ENCODE measurements at regions not wholly inside any gene's neighbourhood (a gene's known extent, or its start where the extent isn't known, plus 50 kb on each side); places are given as distances from the start of the nearest gene placed in this dataset.

DNA sequence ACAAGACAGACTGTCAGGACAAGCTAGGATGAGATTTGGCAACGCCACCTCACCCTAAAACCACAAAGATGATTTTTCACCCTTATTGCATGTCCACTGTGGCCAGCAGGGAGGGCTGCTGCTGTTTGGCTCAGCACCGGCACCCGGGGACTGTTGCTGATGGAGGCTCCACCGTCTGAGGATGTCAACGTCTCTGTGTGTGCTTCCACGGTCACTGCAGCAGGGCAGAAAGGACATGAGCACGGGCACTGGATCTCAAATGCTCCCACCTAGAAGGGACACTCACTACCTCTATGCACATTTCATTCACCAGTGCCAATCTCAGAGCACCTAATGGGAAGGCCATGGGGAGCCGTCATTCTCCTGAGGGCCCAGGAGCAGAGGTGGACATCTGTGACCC, 599.6 kb downstream of the PTPRU start:
- ATAC-seq (no peak), FAIRE-seq (no peak), DNase-seq (ENCODE audit: low read depth, low spot score) (no peak)
- no peaks in the 10 kb centered on the region for H3K79me2 ChIP-seq (ENCODE audit: control insufficient read depth, insufficient read depth, low read length)
- no peak overlapping the region for H3K27ac ChIP-seq (ENCODE audit: control insufficient read depth, insufficient read depth)
- in situ Hi-C loops (cut with MboI): no loop called here
- H3K9me3 ChIP-seq (replicated peaks; ENCODE audit: control insufficient read depth, insufficient read depth, low read length): no peaks in the 10 kb centered on the region; the same call in 2 of the 3 replicates
- H3K27me3 ChIP-seq (replicated peaks in 1 of 2; ENCODE audit: control insufficient read depth in 2 of 2, insufficient read depth in 2 of 2, low read length in 1 of 2): no peaks in the 10 kb centered on the region
- CTCF ChIA-PET: no interaction called here
- no peak overlapping the region for H3K4me3 ChIP-seq
- WGBS (ENCODE audit: insufficient coverage, insufficient replicate concordance, low lambda C conversion rate, missing lambda C conversion rate): 11% methylated on average over 8 of the region's 8 CpGs
- intact Hi-C loops (cut with micrococcal nuclease; ENCODE audit: unreplicated experiment): no loop called here
- no peak overlapping the region for H3K4me2 ChIP-seq (ENCODE audit: control insufficient read depth, insufficient read depth)
- no peaks in the 10 kb centered on the region for H4K20me1 ChIP-seq (ENCODE audit: control insufficient read depth, insufficient read depth)
- TF ChIP-seq ZBED1 (IDR thresholded peaks at IDR 0.05; ENCODE audit: borderline replicate concordance) (no peak), IKZF1 (conservative IDR thresholded peaks at IDR 0.05) (no peak), RFX5 (IDR thresholded peaks at IDR 0.05; ENCODE audit: low read depth, low read length) (no peak), TAF1 (IDR thresholded peaks at IDR 0.05; ENCODE audit: borderline replicate concordance, low read depth, low read length) (no peak), NRF1 (conservative IDR thresholded peaks at IDR 0.05; ENCODE audit: low read depth, low read length) (no peak), POU2F2 (IDR thresholded peaks at IDR 0.05; ENCODE audit: borderline replicate concordance, low read depth, low read length) (no peak)
- TF ChIP-seq, protein P1, sequence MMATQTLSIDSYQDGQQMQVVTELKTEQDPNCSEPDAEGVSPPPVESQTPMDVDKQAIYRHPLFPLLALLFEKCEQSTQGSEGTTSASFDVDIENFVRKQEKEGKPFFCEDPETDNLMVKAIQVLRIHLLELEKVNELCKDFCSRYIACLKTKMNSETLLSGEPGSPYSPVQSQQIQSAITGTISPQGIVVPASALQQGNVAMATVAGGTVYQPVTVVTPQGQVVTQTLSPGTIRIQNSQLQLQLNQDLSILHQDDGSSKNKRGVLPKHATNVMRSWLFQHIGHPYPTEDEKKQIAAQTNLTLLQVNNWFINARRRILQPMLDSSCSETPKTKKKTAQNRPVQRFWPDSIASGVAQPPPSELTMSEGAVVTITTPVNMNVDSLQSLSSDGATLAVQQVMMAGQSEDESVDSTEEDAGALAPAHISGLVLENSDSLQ (IDR thresholded peaks at IDR 0.05): no peak
- no peaks in the 10 kb centered on the region for H3K4me1 ChIP-seq (ENCODE audit: control insufficient read depth, insufficient read depth, low read length)
- RAD21 ChIA-PET (ENCODE audit: unreplicated experiment): no interaction called here
- SMC1A ChIA-PET (ENCODE audit: uncharacterized antibody, unreplicated experiment): no interaction called here
- no peak overlapping the region for H2AFZ ChIP-seq (ENCODE audit: control insufficient read depth, low read depth, low read length)
- no peaks in the 10 kb centered on the region for H3K36me3 ChIP-seq (ENCODE audit: control insufficient read depth in 2 of 2, insufficient read depth in 2 of 2, low read length in 1 of 2)
- no TSS peak for BruUV-seq (replicated peaks)
- no peak overlapping the region for H3K9ac ChIP-seq (ENCODE audit: control insufficient read depth, insufficient read depth, low read length)
- POLR2A ChIA-PET: no interaction called here

DNA sequence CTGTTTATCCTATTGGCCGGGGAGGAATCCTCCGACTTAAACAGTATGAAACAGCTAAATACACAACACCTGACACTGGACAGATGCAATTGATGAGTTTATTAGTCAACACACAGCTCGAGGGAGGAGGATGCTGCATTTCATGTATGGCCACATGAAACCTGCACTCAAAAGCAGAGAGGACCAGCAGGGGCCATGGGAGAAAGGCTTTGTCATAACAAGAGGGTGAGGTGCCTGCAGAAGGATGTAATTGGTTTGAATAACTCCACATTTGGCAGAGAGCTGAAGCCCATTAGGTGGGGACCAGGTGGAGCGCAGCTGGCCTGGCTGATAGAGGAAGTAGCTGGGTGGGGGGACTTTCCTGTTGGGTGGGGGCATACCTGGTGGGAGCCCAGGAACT, 599.1 kb downstream of the PTPRU start:
- WGBS (ENCODE audit: insufficient coverage, insufficient replicate concordance, low lambda C conversion rate, missing lambda C conversion rate): 0% methylated on average over 4 of the region's 4 CpGs
- Histone ChIP-seq H4K20me1 (ENCODE audit: control insufficient read depth, insufficient read depth) (no peaks in the 10 kb centered on the region), H3K27ac (ENCODE audit: control insufficient read depth, insufficient read depth) (no peak overlapping the region), H3K9ac (ENCODE audit: control insufficient read depth, insufficient read depth, low read length) (no peak overlapping the region), H3K27me3 (replicated peaks in 1 of 2; ENCODE audit: control insufficient read depth in 2 of 2, insufficient read depth in 2 of 2, low read length in 1 of 2) (no peaks in the 10 kb centered on the region), H3K4me1 (ENCODE audit: control insufficient read depth, insufficient read depth, low read length) (no peaks in the 10 kb centered on the region), H3K9me3 (replicated peaks; ENCODE audit: control insufficient read depth, insufficient read depth, low read length) (no peaks in the 10 kb centered on the region), H3K4me2 (ENCODE audit: control insufficient read depth, insufficient read depth) (no peak overlapping the region), H3K79me2 (ENCODE audit: control insufficient read depth, insufficient read depth, low read length) (no peaks in the 10 kb centered on the region), H3K4me3 (no peak overlapping the region), H2AFZ (ENCODE audit: control insufficient read depth, low read depth, low read length) (no peak overlapping the region), H3K36me3 (ENCODE audit: control insufficient read depth in 2 of 2, insufficient read depth in 2 of 2, low read length in 1 of 2) (no peaks in the 10 kb centered on the region)
- in situ Hi-C loops (cut with MboI): no loop called here
- ATAC-seq (no peak), DNase-seq (ENCODE audit: low read depth, low spot score) (no peak), FAIRE-seq (no peak)
- no TSS peak for BruUV-seq (replicated peaks)
- RAD21 ChIA-PET (ENCODE audit: unreplicated experiment): no interaction called here
- SMC1A ChIA-PET (ENCODE audit: uncharacterized antibody, unreplicated experiment): no interaction called here
- CTCF ChIA-PET: no interaction called here
- intact Hi-C loops (cut with micrococcal nuclease; ENCODE audit: unreplicated experiment): no loop called here
- POLR2A ChIA-PET: no interaction called here
- TF ChIP-seq POLR2AphosphoS2 (IDR thresholded peaks at IDR 0.05; ENCODE audit: low read depth, low read length) (no peak), ETV6 (conservative IDR thresholded peaks at IDR 0.05 in 1 of 2, IDR thresholded peaks at IDR 0.05 in 1 of 2; ENCODE audit: borderline replicate concordance in 1 of 2, low read depth in 1 of 2) (no peak), ZBED1 (IDR thresholded peaks at IDR 0.05; ENCODE audit: borderline replicate concordance) (no peak), MEF2A (IDR thresholded peaks at IDR 0.05; ENCODE audit: insufficient read depth, low read depth, low read length) (no peak)
